ENCODE measurements at regions not wholly inside any gene's neighbourhood (a gene's known extent, or its start where the extent isn't known, plus 50 kb on each side); places are given as distances from the start of the nearest gene placed in this dataset.

DNA sequence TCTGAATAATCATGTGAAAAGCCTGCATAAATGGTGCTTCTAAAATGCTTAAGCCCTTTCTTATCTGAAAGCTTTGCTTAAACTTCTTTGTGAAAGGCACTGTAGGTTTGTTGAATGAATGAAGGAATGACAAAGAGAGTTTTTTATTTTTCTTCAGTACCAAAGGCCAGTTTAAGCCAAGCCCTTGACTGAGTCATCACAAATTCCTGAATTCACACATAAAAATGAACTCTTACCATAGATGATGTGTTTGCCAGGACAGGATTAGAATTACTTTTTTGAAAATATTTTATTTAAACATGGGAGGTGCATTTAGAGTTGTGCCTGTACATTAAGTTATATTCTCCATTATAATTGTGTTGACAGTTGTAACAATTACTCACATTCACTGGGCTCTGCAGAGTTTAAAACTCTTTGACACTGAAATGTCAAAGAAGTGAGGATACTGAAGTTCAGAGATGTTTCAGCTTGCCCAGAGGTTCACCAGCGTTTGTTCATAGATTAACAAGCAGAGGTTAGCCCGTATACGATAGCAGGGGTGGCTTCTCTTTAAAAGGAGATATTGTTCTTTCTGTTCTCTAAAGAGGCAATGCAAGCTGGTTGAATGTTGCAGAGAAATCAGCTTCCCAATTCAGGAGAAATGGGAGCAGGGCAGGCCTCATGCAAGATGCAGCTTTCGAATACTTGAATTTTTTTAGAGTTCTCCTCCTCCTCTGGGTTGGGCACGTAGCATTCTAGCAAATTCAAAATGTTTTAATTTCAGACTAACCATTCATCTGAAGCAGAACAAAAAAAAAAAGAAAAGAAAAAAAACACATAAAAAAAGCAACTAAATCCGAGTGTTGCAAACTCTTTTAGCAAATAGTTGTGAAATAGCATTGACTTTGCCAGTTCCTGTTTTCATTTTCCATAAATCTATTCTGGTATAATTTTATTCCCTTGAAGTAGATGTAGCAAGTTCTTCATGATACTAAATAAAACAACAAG lies 358.7 kb upstream of the KLF4 start:
- Histone ChIP-seq H3K27ac (no peak overlapping the region), H3K27me3 (ENCODE audit: insufficient read depth in 3 of 3, low read length in 2 of 3) (no peaks in the 10 kb centered on the region), H3K36me3 (ENCODE audit: insufficient read depth in 1 of 2, low read depth in 1 of 2) (no peaks in the 10 kb centered on the region), H3K4me3 (no peak overlapping the region), H3K4me1 (no peaks in the 10 kb centered on the region), H3K9me3 (no peaks in the 10 kb centered on the region)
- ATAC-seq (peak in 1 of 4 donors; percentile 36), DNase-seq (no peak)
- WGBS, 3 donors: 63 to 72% (median 65%) methylated on average over 6 of the region's 6 CpGs
- intact Hi-C loops (cut with DNase I): no loop called here
- TF ChIP-seq, protein P1, sequence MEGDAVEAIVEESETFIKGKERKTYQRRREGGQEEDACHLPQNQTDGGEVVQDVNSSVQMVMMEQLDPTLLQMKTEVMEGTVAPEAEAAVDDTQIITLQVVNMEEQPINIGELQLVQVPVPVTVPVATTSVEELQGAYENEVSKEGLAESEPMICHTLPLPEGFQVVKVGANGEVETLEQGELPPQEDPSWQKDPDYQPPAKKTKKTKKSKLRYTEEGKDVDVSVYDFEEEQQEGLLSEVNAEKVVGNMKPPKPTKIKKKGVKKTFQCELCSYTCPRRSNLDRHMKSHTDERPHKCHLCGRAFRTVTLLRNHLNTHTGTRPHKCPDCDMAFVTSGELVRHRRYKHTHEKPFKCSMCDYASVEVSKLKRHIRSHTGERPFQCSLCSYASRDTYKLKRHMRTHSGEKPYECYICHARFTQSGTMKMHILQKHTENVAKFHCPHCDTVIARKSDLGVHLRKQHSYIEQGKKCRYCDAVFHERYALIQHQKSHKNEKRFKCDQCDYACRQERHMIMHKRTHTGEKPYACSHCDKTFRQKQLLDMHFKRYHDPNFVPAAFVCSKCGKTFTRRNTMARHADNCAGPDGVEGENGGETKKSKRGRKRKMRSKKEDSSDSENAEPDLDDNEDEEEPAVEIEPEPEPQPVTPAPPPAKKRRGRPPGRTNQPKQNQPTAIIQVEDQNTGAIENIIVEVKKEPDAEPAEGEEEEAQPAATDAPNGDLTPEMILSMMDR (IDR thresholded peaks at IDR 0.05): no peak

DNA sequence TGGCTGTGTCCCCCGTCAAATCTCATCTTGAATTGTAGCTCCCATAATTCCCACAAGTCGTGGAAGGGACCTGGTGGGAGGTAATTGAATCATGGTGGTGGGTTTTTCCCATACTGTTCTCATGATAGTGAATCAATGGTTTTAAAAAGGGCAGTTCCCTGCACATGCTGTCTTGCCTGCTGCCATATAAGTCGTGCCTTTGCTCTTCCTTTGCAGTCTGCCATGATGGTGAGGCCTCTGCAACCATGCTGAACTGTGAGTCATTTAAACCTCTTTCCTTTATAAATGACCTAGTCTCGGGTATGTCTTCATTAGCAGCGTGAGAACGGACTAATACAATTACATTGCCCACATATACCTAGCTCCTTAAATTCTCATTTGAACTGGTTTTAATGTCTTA lies 353.0 kb upstream of the KLF4 start:
- no peaks in the 10 kb centered on the region for H3K36me3 ChIP-seq (ENCODE audit: insufficient read depth in 1 of 2, low read depth in 1 of 2)
- H3K27ac ChIP-seq: no peak overlapping the region
- TF ChIP-seq, protein P1 (IDR thresholded peaks at IDR 0.05): no peak
- no peak overlapping the region for H3K4me3 ChIP-seq
- 90% methylated on average over 6 of the region's 6 CpGs for WGBS, 3 donors
- no peaks in the 10 kb centered on the region for H3K4me1 ChIP-seq
- H3K27me3 ChIP-seq (ENCODE audit: insufficient read depth in 3 of 3, low read length in 2 of 3): no peaks in the 10 kb centered on the region
- no peaks in the 10 kb centered on the region for H3K9me3 ChIP-seq
- DNase-seq (no peak), ATAC-seq (no peak)
- intact Hi-C loops (cut with DNase I): no loop called here

DNA sequence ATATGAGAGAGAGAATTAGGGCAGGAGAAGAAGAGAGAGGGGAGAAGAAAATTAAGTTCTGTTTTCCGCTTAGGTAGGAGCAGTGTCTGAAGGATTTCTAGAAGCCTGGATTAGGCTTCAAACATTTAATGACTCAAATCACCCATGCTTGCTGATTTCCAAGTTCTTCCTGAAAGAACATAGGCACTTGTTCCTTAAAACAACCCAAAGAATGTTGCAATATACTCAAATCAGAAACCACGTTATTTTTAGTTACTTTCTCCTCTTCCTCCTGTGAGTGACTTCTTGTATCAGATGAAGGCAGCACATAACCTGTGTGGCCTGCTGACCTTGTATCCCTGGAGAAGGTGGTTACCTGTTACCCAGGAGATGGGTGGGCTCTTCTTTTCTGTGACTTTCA lies 351.5 kb upstream of the KLF4 start:
- Histone ChIP-seq H3K36me3 (ENCODE audit: insufficient read depth in 1 of 2, low read depth in 1 of 2) (no peaks in the 10 kb centered on the region), H3K27ac (no peak overlapping the region), H3K4me1 (no peaks in the 10 kb centered on the region), H3K9me3 (no peaks in the 10 kb centered on the region), H3K27me3 (ENCODE audit: insufficient read depth in 3 of 3, low read length in 2 of 3) (no peaks in the 10 kb centered on the region), H3K4me3 (no peak overlapping the region)
- intact Hi-C loops (cut with DNase I): no loop called here
- DNase-seq (no peak), ATAC-seq (no peak)
- TF ChIP-seq, protein P1 (IDR thresholded peaks at IDR 0.05): no peak
- 89 to 92% (median 92%) methylated on average over 2 of the region's 2 CpGs for WGBS, 3 donors

DNA sequence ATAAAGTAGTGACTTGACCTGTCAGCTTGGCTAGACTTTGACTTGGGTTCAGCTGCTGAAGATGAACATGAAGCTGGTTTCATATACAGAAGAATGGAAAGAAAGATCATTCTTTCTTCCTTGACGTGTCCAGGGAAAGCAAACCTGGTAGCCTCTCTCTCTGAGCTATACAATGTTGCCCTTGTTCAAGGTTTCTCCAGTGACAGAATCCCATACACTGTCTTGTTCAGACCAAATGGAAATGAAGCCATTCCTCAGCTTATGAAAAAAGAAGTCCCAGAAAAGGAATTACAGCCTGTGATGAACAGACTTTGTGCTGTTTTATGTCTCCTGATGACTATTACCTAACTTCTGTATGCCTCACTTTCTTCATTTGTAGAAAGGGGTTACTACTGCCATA lies 349.8 kb upstream of the KLF4 start:
- WGBS, 3 donors: 94 to 100% (median 100%) methylated on average over 1 of the region's 1 CpG
- no peak for ATAC-seq

More for the DNA sequence above, 349.8 kb upstream of the KLF4 start:
- Histone ChIP-seq H3K4me3 (no peak overlapping the region), H3K27ac (no peak overlapping the region), H3K4me1 (no peaks in the 10 kb centered on the region), H3K27me3 (ENCODE audit: insufficient read depth in 3 of 3, low read length in 2 of 3) (no peaks in the 10 kb centered on the region), H3K9me3 (no peaks in the 10 kb centered on the region), H3K36me3 (ENCODE audit: insufficient read depth in 1 of 2, low read depth in 1 of 2) (no peaks in the 10 kb centered on the region)
- intact Hi-C loops (cut with DNase I): no loop called here
- TF ChIP-seq, protein P1 (IDR thresholded peaks at IDR 0.05): no peak
- DNase-seq: no peak
